GM21526 (cell line): ENCODE measurements at regions not wholly inside any gene's neighbourhood (a gene's known extent, or its start where the extent isn't known, plus 50 kb on each side); places are given as distances from the start of the nearest gene placed in this dataset.
"Not testable (repeated sequence)": the region's sequence is repeated elsewhere in the genome, so short reads cannot be mapped to it uniquely, and the experiment has no call there.

Source experiments
- ATAC-seq: cut with Tn5 transposase; IDR thresholded peaks from one replicate; pipeline ENCODE4 v1.9.1; 2021; ENCODE audit warnings: moderate library complexity; ENCODE audit not compliant: unreplicated experiment, low FRiP score

DNA sequence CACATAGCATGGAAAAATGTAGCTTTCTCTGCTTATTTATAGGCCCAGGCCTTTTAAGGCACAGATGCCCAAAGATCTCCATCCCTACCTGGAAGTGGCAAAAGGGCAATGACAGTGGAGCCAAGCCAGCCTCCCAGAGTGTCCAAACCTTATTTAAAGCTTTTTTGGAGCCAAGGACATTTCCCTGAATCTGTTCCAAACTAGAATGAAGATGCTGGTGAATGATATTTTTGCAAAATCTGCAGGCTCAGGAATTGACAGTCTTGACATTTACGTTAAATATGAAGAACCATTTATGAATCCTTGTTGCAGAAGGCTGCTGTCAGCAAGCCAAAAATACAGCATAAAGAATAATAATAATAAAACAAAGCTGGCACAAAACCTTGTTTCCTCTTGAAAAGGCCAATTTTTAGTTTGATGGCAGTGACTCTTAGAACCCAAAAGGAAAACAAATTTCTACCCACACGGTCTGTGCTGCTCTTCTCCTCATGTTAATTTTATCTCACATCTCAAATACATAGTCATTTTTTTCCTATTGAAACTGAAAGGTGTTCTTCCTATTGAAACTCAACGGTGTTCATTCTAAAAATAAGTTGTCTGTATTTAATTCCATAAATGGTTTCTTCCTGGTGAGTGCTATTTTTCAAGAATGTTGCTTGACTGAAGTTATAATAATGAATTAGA lies 206.3 kb upstream of the TBL1X start:
- no peak for ATAC-seq

DNA sequence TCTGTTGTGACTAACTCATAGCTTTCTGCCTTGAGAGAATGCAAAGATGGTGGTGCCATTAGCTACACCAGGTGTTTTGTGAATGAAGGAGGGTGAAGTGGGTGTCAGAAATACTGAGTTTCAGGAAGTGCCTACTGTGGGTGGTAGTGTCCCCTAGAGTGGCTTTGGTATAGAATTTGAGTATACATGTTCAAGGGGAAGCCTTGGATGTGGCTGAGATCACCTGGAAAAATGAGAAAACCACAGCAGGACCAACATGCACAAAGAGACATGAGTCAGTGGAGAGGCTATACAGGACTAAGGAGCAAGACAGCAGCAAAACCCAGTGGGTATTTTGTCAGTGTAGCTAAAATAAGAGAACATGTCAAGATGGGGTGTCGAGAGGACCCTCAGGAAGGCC lies 204.3 kb upstream of the TBL1X start:
- no peak for ATAC-seq

DNA sequence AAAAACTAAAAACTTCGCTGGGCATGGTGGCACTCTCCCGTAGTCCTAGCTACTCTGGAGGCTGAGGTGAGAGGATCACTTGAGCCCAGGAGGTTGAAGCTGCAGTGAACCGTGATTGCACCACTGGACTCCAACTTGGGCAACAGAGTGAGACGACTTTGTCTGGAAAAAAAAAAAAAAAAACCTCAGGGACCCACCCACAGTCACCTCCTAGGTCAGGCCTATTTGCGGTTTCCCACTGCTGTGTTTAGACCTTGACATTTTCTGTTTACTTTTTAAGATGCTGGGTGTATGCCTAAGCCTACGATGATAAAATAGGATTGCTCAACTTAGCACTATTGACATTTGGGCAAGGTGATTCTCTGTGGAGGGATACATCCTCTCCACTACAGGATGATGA lies 197.4 kb upstream of the TBL1X start:
- ATAC-seq, result no peak

DNA sequence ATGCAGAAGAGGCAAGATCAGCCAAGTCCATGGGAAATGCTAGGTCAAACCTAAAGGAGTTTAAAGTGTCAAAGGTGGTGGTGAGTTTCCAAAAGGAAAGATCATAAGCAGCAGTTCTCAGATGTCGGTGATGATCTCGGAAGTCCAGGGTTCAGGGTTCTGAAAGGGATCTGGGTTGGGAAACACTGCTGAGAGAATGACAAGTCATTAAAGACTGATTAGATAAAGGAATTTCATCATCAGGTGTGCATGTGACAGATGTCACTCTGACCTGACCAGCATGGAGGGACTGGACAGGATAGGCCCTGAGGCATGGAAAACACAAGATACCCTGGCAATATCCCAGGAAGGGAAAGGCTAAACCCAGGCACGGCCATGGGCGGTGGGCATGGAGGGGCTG lies 195.7 kb upstream of the TBL1X start:
- no peak for ATAC-seq

DNA sequence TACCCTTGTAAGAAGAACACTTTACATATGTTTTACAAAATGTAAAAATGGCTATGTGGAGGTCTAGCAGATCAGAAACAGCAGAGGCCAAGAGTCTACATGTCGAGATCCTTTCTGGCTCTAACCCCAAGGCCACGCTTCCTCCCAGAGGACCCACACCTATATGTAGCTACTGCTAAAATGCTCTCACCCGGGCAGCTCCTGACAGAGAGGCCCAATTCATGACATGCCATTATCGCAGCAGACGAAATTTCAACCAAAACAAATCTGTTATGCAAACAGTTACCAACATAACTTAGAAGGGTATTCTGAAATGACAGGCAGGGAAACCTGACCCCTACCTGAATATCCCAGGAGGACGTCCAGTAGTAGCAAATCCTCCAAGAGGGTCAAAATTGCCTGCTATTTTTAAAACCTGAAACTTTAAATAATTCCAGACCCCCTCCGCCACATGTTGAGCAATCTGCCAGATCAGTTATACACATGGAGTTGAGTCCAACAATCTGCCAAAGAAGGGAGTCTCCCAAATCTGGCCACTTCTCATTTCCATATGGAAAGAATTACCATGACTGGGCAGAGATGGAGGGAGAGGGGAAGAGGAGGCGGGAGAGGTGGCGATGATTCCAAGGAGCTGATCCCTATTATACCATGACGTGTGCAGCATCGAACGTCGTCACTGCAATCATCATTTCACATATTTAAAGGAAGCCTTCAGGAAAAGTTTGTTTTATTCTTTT lies 192.9 kb upstream of the TBL1X start:
- no peak for ATAC-seq

DNA sequence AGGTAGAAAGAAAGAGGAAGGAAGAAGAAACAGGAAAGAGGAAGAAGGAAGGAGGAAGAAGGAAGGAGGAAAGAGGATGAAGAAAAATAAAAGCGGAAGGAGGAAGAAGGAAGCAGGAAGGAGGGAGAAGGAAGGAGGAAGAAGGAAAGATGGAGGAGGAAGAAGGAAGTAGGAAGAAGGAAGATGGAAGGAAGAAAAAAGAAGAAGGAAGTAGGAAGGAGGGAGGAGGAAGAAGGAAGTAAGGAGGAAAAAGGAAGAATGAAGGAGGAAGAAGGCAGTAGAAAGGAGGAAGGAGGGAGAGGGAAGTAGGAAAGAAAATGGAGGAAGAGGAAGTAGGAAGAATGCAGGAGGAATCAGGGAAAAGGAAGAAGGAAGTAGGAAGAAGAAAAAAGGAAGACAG lies 191.1 kb upstream of the TBL1X start:
- no peak for ATAC-seq

DNA sequence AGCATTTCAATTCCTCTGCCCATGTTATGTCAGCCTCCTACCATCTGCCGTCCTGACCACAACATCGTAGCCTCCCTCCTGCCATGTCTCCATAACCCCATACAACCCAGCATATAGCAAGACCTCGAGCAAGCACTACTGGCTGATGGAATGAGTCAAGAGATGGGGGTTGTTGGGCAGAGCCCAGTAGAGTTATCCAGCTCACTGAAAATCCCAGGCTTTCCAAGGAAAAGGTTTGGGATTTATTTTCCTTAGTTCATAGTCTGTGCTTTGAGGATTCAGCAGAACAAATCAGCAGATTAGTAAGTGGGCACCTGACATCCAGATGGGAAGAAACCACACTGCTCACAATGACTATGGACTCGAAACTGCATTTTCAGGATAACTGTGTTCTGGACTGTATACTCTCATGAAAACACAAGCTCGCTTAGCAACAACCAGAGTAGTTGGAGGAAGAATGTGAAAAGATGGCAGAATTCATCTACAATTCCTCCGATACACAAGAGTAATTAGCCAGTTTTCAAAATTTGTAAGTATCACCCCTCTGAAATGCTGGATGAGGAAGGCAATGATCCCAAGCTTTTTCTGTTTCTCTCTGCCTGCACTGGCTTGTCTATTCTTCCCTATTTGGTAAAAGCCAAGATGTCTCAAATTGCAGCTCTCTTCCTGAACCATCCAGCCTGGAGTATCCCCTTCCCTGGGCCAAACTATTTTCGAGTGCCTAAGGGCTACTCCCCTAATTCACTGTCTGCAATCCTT lies 186.2 kb upstream of the TBL1X start:
- ATAC-seq, result no peak

DNA sequence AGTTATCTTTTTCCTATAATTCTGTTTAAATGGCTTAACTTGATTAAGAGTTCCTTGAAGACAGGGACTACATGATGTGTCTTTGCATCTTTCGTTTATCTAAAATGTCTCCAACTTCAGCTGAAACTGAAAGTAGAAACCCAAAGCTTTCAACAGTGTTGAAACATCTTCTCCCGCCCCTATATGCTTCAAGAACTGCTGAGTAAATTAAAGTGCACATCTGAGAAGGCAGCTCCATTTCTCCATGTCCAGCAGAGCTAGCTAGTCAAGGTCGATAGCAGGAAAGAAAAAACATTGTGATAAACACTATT lies 185.7 kb upstream of the TBL1X start:
- ATAC-seq, result no peak

DNA sequence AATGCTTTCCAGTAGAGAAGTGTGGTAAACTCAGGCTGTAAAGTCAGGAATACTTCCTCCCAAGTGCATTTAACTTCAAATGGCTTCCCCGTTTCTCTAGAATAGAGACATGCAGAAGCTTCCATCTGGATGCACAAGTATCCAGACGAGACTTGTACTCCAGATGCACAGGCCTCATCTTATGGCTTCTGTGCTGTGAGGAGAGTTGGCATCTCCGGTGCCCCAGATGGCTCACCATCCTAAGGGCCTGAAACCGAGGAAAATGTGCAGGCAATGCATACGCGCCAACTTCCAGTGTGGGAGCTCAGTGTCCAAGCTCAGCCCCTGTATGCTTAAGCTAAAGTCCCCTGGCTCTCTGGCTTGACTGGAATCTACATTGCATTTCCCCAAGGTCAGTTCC lies 184.0 kb upstream of the TBL1X start:
- ATAC-seq, result no peak

DNA sequence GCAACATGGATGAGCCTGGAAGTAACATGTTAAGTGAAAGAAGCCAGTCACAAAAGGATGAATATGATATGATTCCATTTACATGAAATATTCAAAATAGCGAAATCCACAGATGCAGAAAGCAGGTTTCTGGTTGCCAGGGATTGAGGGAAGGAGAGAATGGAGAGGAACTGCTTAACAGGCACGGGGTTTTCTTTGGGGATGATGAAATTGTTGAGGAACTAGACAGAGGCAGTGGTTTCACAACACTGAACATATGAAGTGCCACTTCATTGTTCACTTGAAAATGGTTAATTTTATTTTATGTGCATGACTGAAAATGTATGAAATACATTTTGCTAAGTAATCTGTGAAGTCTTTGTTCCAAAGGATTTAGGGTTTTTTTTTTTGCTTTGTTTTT lies 182.5 kb upstream of the TBL1X start:
- no peak for ATAC-seq

DNA sequence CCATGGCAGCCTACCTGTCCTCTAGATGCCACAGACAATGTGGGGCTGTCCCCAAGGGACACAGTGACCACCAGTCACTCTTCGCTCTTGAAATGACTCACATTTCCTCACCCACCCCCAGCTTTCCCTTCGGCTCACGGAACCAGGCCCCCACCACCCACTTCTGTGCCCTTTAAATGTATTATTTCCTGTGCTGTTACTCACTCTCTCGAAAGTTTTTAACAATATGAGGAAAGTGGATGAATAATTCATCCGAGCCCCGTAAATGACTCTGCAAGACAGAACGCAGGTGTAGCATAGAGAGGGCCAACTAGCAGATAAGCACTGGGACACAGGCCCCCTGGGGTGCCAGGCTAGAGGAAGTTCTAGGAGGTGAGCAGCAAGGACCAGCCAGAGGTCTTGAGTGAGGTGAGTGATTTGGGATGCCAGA lies 179.5 kb upstream of the TBL1X start:
- ATAC-seq, result no peak

DNA sequence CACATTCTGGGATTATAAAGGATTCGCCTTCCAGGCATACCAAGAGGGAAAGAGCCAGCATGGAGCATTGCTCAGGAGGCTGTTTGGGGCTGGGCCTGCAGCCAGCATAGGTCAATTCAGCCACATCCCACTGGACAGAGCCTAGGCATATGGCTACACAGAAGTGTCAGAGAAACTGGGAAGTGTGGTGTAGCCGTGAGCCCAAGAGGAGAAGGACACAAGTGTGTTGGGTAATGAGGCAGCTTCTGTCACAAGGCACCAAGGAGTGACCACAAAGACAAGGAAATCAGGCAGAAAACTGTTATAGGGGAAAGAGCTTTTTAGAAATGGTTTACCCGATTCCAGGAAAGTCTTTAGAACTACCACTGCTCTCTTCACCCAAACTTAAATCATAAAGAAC lies 178.6 kb upstream of the TBL1X start:
- ATAC-seq, result no peak

DNA sequence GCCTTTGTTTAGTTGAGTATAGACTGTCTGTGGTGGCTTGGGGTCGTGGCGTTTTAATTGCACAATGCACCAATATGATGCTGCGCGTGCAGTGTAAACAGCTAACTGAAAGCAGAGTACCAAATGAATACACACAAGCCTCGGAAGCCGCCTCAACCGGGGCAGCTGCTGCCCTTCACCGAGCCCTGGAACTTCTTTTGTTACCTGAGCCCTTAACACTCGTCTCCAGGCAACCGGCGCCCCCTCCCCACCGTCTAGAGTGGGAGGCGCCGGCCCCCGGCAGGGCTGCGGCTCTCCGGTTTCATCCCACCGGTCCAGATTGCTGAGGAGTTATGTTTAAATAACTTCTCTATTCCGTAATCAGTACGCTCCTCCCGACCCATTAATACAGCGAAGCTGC lies 173.2 kb upstream of the TBL1X start:
- ATAC-seq, result no peak

DNA sequence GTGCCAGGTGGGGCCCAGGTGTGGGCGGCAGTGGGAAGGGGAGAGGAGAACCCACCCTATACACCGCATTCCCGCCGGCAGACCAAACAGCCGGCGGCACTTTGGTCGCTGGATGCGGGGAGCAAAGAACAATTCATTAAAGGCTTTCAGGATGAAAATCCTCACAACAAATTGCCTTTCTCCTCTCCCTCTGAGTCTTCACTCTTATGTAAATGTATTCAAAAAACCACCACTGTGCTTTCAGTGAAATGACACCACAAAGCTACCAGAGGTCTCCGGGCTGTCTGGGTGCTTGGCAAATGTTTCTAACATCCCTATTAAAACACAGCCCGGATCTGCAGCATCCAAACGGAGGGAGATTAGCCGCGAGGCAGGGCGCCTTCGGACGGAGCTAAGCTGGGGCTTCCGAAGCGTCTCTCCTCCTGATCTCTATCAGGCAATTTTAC lies 171.8 kb upstream of the TBL1X start:
- ATAC-seq, result no peak

DNA sequence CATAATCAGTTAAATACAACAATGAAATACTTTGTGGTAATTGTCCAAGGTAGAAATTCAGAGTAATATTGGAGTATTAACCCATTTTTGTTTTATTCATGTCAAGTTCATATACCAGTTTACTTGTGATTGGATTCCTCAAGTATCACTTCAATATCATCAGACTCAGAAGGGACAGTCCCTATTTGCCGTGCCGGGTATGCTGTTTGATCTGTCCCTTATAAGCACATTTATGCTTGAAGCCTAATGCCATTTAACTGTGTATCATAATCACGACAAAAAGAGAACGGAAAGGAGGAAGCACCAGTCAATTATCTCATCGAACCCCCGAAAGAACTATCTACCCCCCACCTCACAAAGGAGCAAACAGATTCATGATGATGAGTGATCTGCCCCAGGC lies 171.0 kb upstream of the TBL1X start:
- no peak for ATAC-seq

DNA sequence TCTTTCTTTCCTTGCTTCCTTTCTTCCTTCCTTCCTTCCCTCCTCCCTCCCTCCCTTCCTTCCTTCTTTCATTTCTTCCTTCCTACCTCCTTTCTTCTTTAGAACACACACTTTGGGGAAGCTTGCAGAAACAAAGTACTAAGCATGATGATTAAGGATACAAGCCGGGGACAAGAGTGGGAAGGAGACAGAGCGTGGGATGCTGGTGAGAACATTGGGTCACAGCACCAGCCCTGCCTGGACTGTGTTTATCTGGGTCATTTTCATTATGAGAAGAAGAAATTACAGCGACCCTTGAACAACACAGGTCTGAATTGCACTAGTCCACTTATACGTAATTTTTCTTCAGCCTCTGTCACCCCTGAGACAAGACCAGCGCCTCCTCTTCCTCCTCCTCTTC lies 169.3 kb upstream of the TBL1X start:
- ATAC-seq, result no peak

DNA sequence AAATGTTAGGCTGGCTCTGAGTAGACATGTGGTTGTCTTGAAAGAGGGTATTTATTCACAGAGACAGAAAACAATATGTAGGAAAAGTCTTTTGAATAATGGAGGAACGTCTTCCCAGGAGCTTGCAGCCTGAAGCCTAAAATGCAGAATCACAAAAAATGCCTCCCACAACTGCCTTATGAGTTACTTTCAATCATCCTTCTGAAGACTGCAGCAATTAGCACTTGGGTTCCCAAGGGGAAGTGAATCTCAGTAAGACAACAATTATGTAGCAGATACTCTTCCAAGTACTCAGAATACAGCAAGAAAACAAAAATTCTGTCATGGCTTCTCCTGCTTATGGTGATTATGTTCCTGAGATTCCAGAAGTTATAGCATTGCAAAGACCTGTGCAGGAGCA lies 166.6 kb upstream of the TBL1X start:
- no peak for ATAC-seq

DNA sequence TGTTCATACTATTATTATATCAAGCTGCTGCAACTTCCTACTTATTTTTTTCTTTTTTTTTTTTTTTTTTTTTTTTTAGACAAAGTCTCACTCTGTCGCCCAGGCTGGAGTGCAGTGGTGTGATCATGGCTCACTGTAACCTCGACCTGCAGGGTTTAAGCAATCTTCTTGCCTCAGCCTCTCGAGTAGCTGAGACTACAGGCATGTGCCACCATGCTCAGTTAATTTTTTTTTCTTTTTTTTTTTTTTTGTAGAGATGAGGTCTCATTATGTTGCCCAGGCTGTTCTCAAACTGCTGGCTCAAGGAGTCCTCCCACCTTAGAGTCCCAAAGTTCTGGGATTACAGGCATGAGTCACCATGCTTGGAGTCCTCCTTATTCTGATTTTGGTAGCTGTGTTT lies 165.2 kb upstream of the TBL1X start:
- not testable (repeated sequence) for ATAC-seq

DNA sequence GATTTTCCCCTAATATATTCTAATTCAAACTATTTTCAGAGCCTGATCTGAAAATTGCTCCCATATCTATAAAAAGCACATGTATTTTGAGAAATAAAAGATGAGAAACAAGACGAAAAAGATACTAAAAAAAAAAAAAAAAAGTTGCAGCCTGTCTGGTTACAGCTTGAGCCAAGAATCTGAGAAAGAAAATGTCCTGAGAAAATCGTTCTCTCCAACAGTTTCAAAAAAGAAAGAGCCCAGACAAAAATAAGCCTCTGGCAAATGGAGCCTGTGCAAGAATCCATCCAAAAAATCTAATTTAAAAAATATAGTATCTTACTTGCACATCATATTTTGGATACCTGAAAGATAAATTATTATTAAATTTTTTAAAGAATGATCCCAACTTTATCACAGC lies 163.0 kb upstream of the TBL1X start:
- no peak for ATAC-seq

DNA sequence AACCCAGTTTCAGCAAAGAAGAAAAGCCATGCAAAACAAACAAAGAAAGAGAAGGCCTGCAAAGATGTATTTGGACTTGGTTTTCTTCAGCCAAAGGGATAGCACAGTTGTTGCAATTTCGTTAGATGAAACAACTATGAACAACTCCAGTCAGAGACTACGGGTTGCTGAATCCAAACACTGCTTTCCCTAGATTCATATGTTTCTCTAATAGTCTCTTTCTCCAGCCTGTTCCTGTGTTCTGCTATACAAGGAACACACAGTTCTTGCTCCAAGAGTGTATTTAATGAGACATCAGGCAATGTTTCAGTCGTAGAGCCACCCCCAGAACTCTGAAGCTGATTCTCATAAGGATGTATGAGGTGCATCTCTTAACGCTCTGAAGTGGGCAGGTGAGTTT lies 162.5 kb upstream of the TBL1X start:
- ATAC-seq, result no peak

DNA sequence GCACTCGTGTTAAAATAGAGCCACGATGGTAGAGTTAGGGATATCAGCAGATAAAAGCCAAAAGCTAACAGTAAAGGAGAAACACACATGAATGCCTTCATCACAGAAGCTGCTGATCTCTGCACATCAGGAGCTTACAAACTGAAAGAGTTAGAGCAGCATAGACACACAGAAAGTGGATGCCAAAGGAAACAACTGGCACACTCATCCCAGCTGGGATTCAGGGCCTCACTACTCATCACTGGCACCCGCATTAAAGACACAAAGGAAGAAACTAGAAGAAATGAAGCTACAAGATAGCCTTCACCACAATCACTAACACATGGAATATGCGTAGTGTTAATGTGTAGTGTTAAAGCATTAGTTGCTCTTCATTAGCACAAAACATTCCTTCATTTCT lies 156.4 kb upstream of the TBL1X start:
- ATAC-seq, result no peak

DNA sequence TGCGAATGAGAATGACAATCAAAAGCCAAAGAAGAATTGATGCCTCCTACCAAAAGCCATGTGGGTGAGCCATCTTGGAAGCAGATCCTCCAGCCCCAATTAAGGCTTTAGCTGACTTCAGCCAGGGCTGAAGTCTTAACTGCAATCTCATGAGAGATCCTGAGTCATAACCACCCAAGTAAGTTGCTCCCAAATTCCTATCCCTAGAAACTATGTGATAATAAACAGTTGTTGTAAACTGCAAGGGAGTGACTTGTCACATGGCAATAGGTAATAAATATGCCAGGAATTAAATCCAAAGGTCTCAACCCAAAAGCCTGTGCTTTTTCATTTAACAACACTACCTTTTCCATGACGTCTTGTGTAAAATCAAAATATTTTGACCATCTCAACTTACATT lies 154.2 kb upstream of the TBL1X start:
- ATAC-seq, result no peak
